ENCODE measurements at regions not wholly inside any gene's neighbourhood (a gene's known extent, or its start where the extent isn't known, plus 50 kb on each side); places are given as distances from the start of the nearest gene placed in this dataset.

- H3K36me3 ChIP-seq (replicated peaks; ENCODE audit: insufficient read depth, low read depth) = no peaks in the 10 kb centered on the region
- no peak overlapping the region for H3K27ac ChIP-seq
- no peak for DNase-seq (ENCODE audit: low spot score)
- no peaks in the 10 kb centered on the region for H3K9me2 ChIP-seq (replicated peaks; ENCODE audit: insufficient read depth)
- no peaks in the 10 kb centered on the region for H4K20me1 ChIP-seq (ENCODE audit: insufficient read depth, poor library complexity, severe bottlenecking)
- H3K79me2 ChIP-seq = no peaks in the 10 kb centered on the region
- no peaks in the 10 kb centered on the region for H3K9me3 ChIP-seq (ENCODE audit: low read depth)
- H3K27me3 ChIP-seq = no peaks in the 10 kb centered on the region
- H3K4me3 ChIP-seq = no peak overlapping the region
- no peaks in the 10 kb centered on the region for H3K4me1 ChIP-seq (ENCODE audit: insufficient read depth)
- H3K4me2 ChIP-seq = no peak overlapping the region
- TF ChIP-seq EZH2 (IDR thresholded peaks at IDR 0.05; ENCODE audit: borderline replicate concordance) (no peak), EZH2phosphoT487 (IDR thresholded peaks at IDR 0.05; ENCODE audit: low read depth, severe bottlenecking, unreplicated experiment) (no peak)
- TF ChIP-seq, protein P1, sequence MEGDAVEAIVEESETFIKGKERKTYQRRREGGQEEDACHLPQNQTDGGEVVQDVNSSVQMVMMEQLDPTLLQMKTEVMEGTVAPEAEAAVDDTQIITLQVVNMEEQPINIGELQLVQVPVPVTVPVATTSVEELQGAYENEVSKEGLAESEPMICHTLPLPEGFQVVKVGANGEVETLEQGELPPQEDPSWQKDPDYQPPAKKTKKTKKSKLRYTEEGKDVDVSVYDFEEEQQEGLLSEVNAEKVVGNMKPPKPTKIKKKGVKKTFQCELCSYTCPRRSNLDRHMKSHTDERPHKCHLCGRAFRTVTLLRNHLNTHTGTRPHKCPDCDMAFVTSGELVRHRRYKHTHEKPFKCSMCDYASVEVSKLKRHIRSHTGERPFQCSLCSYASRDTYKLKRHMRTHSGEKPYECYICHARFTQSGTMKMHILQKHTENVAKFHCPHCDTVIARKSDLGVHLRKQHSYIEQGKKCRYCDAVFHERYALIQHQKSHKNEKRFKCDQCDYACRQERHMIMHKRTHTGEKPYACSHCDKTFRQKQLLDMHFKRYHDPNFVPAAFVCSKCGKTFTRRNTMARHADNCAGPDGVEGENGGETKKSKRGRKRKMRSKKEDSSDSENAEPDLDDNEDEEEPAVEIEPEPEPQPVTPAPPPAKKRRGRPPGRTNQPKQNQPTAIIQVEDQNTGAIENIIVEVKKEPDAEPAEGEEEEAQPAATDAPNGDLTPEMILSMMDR (IDR thresholded peaks at IDR 0.05; ENCODE audit: poor library complexity) = no peak
- 71% methylated on average over 1 of the region's 1 CpG for WGBS (ENCODE audit: low lambda C conversion rate, missing lambda C conversion rate)
- no peak overlapping the region for H2AFZ ChIP-seq
Observed at GRCh38 chr5:12876541-12877298, 972.5 kb upstream of the CTNND2 start.

DNA sequence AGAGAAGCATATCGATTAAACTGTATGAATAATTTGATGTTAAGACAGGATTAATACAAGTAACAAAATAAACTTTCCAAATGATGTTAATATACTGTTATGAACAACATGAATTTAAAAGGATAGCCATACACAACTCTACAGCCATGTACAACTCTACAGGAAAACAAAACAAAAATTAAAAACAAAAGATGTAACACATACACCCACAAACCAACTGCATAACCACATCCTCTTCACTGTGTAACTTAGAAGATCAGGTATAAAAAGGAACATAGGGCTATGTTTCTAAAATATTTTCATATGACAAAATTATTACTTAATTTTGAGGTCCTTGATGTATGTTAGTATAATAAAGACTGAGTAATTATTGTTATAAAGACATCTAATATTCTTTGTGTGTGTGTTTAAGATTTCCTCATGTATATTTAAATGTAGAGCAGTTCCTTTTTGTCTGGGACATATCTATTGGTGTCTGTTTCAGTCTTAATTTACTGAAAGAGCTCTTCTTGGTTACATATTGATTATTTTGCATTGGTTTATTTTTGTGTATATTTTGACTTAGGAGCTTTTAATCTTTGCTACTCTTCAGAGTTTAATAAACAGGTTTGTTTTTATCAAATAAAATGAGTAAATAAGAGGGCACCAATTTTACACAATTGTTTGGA, 966.8 kb upstream of the CTNND2 start:
- 88% methylated on average over 1 of the region's 1 CpG for WGBS (ENCODE audit: low lambda C conversion rate, missing lambda C conversion rate)
- Histone ChIP-seq H4K20me1 (ENCODE audit: insufficient read depth, poor library complexity, severe bottlenecking) (no peaks in the 10 kb centered on the region), H3K27me3 (no peaks in the 10 kb centered on the region), H3K4me1 (ENCODE audit: insufficient read depth) (no peaks in the 10 kb centered on the region), H3K36me3 (replicated peaks; ENCODE audit: insufficient read depth, low read depth) (no peaks in the 10 kb centered on the region), H3K9me2 (replicated peaks; ENCODE audit: insufficient read depth) (no peaks in the 10 kb centered on the region), H3K9me3 (ENCODE audit: low read depth) (no peaks in the 10 kb centered on the region), H3K79me2 (no peaks in the 10 kb centered on the region), H2AFZ (no peak overlapping the region), H3K27ac (no peak overlapping the region), H3K4me2 (no peak overlapping the region), H3K4me3 (no peak overlapping the region)
- TF ChIP-seq EZH2phosphoT487 (IDR thresholded peaks at IDR 0.05; ENCODE audit: low read depth, severe bottlenecking, unreplicated experiment) (no peak), EZH2 (IDR thresholded peaks at IDR 0.05; ENCODE audit: borderline replicate concordance) (no peak)
- TF ChIP-seq, protein P1 (IDR thresholded peaks at IDR 0.05; ENCODE audit: poor library complexity) = no peak
- no peak for DNase-seq (ENCODE audit: low spot score)

DNA sequence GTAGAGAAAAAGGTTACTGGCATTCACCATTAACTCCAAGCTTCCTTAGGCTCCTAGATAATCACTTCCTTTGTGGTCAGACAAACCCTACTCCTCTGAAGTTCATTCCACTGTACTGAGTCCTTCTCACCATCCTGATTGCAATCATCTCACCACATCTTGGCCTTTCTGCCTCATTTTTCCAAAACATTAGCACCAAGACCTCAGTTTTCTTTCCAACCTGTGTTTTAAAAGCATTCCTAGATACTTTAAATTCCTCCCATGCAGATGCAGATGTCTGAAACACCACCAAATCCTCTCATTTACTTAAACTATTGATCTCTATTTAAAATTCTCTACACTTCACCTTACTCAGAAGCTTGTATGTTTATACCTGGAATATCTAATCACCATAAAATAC, 961.3 kb upstream of the CTNND2 start:
- no peak for DNase-seq (ENCODE audit: low spot score)
- H3K79me2 ChIP-seq = no peaks in the 10 kb centered on the region
- H2AFZ ChIP-seq = no peak overlapping the region
- H3K4me1 ChIP-seq (ENCODE audit: insufficient read depth) = no peaks in the 10 kb centered on the region
- H3K27me3 ChIP-seq = no peaks in the 10 kb centered on the region
- H3K9me3 ChIP-seq (ENCODE audit: low read depth) = no peaks in the 10 kb centered on the region
- H3K9me2 ChIP-seq (replicated peaks; ENCODE audit: insufficient read depth) = no peaks in the 10 kb centered on the region
- H3K4me3 ChIP-seq = no peak overlapping the region
- TF ChIP-seq EZH2 (IDR thresholded peaks at IDR 0.05; ENCODE audit: borderline replicate concordance) (no peak), EZH2phosphoT487 (IDR thresholded peaks at IDR 0.05; ENCODE audit: low read depth, severe bottlenecking, unreplicated experiment) (no peak)
- TF ChIP-seq, protein P1 (IDR thresholded peaks at IDR 0.05; ENCODE audit: poor library complexity) = no peak
- H3K27ac ChIP-seq = no peak overlapping the region
- H3K4me2 ChIP-seq = no peak overlapping the region
- H4K20me1 ChIP-seq (ENCODE audit: insufficient read depth, poor library complexity, severe bottlenecking) = no peaks in the 10 kb centered on the region
- H3K36me3 ChIP-seq (replicated peaks; ENCODE audit: insufficient read depth, low read depth) = no peaks in the 10 kb centered on the region

All from hepatocyte (in vitro differentiated cells).